Stimulated activated CD4-positive, alpha-beta T cell treated with anti-CD3 and anti-CD28 coated beads, Interleukin-2, amount 100 ng/mL, for 48 hours (primary cell): ENCODE measurements at regions not wholly inside any gene's neighbourhood (a gene's known extent, or its start where the extent isn't known, plus 50 kb on each side); places are given as distances from the start of the nearest gene placed in this dataset.
"Not testable (repeated sequence)": the region's sequence is repeated elsewhere in the genome, so short reads cannot be mapped to it uniquely, and the experiment has no call there.

Experiments
- DNase-seq, 2 donors: peaks; one replicate each; pipeline ENCODE4 v3.0.0-alpha.2; 2020

GRCh38 chr2:192628017-192628416 is 433.3 kb upstream of the TMEFF2 start:
- no peak for DNase-seq

- DNase-seq, result no peak
Observed at GRCh38 chr2:192615105-192615504, 420.4 kb upstream of the TMEFF2 start.

DNA sequence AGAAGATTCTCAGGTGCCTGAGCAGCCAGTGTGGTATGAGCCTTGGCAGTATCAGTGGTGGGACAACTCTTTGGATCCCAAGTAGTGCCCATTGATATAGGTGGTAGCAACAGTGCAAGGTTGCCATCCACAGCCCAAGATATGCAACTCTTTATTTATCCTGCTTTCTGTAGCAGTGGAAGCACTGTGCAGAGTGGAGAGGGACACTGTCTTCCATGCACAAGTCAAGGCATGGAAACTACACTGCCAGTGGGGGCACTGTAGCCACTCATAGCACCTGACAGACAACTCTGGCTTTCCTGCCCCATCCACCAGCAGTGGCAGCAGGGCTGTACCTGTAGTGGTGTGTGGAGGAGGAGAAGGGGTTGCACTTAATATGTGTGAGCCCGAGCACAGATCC is 409.6 kb upstream of the TMEFF2 start:
- DNase-seq, result no peak

GRCh38 chr2:192598649-192599048 is 403.9 kb upstream of the TMEFF2 start:
- not testable (repeated sequence) for DNase-seq

DNA sequence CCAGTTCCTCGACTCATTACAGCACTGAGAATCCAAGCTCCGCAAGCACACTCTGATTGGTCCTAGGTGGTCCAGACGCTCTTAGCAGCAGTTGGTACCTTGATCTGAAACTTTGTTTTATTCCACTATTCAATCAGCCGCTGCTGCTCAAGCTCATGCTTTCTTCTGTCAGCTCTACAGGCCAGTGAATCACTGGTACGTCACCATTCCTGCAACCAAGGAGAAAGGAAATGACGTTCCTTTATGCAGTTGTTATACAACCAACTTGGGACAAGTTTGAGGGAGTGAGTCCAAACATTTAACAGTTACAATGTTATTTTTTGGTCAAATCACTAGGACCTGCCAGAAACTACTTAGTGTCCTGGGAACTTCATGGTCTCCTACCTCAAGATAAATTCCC is 398.8 kb upstream of the TMEFF2 start:
- no peak for DNase-seq

DNA sequence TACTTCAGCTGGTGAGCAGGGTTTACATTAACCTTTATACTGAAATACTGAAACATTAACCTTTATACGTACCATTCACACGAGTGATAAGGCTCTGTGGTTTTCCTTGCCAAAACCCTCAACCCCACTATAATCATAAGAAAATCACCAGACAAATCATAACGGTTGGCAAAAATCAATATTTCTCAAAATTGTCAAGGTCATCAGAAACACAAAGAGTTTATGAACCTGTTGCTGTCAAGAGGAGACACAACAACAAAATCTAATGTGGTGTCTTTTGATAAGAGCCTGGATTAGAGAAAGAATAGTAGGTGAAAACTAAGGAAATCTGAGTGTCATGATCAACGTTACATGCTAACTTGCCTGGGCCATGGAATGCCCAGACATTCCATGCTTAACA is 396.9 kb upstream of the TMEFF2 start:
- DNase-seq, result no peak

GRCh38 chr2:192585418-192585817 is 390.7 kb upstream of the TMEFF2 start:
- no peak for DNase-seq

DNA sequence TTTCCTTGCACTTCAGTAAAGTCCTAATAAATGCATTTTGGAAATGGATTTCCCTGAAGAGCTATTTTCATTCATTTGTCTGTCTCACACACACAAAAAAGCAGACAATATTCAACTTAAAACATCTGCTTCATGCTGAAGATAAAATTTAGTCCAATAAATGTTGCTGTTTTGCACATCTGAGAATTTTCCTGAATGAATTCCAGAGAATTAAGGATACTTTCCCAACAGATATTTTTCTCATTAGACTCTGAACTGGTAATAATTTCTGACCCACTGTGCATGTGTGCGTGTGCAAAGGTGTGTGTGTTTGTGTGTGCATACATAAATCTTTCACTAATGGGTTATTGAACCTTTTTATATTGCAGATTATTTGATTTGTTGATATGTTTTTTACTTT is 390.2 kb upstream of the TMEFF2 start:
- no peak for DNase-seq

DNA sequence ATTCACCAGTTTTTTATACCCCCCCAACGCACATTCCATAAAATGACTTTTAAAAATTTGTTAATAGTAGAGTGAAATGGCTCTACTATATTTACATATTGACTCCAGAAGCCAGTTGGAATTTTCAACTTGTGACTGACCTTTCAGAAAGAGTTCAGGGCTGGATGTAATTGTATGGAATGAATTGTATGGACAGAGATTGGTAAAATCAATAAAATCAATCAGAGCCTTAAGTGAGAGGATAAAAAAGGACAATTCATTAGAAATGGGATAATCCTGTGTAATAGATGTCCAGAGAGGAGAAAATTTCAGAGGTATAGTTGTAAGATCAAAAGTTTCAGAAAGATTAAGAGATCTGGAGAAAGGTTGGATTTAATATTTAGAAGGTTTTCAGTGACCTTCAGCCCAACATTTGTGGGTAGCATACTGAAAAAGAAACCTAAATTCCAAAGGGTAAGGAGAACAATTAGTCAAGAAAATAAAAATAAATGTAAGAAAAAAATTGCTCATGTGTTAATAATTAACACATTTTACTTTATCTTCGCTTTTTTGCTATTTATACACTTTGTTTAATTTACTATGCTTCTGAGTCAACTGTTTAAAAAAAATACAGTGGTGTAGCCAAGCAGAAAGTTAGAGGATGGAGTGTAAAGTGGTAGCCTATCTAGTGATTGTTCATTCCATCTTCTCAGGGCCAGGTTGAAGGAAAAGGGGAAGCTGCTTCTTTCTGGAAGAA is 385.4 kb upstream of the TMEFF2 start:
- no peak for DNase-seq

- DNase-seq, result no peak
Observed at GRCh38 chr2:192578780-192579179, 384.0 kb upstream of the TMEFF2 start.

DNA sequence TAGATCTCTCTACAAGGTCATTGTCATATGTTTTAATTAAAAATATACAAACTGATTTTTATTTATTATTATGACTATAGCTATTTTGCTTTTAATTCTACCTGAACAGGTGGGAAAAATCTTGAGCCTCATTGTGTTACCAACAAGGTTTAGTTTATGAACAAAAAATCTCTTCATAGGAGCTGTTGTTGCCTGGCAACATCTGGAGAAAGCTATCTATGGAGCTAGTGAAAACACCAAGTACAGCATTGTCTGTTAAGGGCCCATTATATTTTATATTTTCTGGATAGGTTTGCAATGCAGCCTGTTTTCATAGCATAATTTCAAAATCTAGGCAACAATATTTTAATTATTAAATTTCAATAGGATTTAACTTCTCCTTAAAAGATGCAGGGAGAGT is 383.0 kb upstream of the TMEFF2 start:
- DNase-seq, result no peak

GRCh38 chr2:192574552-192574951 is 379.8 kb upstream of the TMEFF2 start:
- DNase-seq, result no peak

DNA sequence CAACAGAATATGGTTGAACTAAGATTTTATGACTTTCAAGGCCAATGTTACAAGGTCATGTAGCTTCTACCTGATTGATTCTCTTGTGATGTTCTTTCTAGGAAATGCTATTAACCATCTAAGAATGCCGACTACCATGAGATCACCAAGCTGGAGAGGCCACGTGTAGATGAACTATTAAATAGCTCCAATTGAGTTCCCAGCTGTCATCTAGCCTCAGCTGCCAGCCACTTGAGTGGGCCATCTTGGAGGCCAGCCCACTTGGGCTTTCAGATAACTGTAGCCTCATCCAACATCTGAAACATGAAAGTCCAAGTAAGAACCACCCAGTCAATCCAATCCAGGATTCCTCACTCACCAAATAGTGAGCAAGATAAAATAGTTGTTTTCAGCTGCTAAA is 376.9 kb upstream of the TMEFF2 start:
- no peak for DNase-seq

DNA sequence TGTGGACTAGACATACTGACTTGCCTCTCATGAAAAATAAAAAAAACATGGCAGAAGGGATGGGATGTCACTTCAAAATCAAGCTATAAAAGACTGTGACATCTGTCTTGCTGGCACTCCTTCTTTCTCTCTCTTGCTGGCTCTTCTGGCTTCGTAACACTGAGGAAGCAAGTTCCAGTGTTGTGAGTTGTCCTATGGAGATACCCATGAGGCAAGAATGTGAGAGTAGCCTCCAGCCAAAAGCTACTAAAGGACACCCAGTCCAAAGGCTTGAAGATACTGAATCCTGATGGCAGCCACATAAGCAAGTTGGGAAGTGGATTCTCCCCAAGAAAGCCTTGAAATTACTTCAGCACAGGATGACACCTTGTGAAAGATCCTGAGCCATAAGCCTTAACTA is 376.1 kb upstream of the TMEFF2 start:
- DNase-seq, result no peak

GRCh38 chr2:192566863-192567262 is 372.1 kb upstream of the TMEFF2 start:
- DNase-seq, result no peak

DNA sequence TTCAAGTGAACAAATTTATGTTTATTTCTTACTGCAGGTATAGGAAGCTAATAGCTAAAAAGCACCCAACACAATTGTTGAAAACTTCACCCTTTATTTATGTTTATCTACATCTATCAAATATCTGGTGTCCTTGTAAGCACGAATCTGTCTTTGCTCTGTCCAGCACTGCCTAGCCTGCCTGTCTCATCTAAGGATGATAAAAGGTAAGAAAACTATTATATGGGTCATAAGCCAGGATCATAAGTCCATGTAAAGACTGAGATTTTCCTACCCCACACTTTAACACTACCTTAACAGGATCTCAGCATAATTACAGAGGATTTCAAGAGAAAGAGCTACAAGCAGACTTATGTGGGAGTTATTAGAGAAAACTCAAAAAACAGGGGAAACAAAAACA is 365.6 kb upstream of the TMEFF2 start:
- DNase-seq, result no peak

DNA sequence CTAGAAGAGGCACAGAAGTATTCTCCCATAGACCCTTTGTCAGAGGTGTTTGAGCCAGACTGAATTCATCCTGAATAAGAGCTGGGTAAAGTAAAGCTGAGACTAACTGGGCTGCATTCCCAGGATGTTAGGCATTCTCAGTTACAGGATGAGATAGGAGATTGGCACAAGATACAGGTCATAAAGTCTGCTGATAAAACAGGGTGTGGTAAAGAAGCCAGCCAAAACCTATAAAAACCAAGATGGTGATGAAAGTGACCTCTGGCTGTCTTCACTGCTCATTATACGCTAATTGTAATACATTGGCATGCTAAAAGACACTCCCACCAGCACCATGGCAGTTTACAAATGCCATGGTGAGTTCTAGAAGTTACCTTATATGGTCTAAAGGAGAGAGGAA is 364.9 kb upstream of the TMEFF2 start:
- DNase-seq, result no peak

- no peak for DNase-seq
Observed at GRCh38 chr2:192558637-192559036, 363.9 kb upstream of the TMEFF2 start.

DNA sequence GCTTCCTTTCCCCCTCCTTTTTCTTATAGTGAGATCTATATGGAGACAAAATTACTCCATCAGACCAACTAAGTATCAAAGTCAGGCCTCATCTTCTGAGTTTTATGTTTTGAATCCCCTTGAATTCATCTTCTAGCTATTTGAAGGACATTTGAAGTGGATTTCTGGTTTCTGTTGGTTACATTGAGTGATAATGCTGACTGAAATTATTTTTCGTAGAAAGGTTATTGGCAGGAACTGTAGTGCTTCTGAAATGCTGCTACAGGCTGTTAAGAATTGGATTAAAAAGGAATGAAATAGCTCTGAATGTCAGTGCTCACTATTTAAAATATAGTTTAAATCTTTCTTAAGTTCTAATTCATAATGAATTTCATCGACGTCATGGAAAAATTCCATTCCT is 361.0 kb upstream of the TMEFF2 start:
- DNase-seq, result no peak

GRCh38 chr2:192551760-192552159 is 357.0 kb upstream of the TMEFF2 start:
- no peak for DNase-seq

DNA sequence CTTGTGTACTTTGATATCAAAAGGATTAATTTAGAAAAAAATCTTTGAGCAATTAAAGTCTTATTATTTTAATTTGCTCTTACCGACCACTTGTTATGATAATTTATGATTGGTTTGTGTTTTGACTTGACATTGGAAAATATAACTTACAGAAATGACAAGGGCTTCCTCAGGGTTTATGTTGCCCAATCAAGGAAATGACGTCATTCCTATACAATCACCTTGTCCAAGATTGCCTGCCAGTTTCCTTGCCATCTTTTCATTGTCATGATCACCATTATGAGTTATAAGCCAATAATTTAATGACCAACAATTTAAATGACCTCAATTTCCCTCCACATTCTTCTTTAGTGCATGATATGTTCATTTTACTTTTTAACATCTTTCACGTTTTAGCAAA is 351.8 kb upstream of the TMEFF2 start:
- DNase-seq, result no peak

DNA sequence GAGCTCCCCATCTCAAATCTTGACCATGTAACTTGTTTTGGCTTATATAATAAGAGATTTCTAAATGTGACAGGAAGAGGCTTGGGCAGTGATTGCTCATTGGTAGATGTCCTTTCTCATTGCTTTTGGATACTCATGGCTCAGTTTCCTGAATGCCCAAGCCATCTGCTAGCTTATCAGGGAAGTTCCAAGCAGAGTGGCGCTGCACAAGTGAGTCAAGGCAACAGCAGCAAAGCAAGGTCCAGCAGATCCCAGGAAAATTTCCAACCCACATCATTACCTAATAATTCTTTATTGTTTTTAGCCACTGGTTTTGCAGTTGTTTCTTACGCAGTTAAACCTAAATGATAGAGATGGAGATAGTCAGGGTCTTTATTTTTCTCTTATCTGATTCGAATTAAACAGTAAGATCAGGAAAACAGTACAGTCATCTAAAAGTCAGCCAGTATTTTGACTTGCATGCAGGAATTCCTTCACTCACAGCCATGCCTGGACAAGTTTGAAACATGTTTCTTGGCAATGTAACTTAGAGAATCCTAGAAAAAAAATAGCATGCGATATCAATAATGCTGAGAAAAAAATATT is 349.7 kb upstream of the TMEFF2 start:
- no peak for DNase-seq

GRCh38 chr2:192542148-192543066 is 347.7 kb upstream of the TMEFF2 start:
- DNase-seq, result not testable (repeated sequence)

- no peak for DNase-seq
Observed at GRCh38 chr2:192539306-192539705, 344.6 kb upstream of the TMEFF2 start.
